ENCODE measurements at regions not wholly inside any gene's neighbourhood (a gene's known extent, or its start where the extent isn't known, plus 50 kb on each side); places are given as distances from the start of the nearest gene placed in this dataset.

DNA sequence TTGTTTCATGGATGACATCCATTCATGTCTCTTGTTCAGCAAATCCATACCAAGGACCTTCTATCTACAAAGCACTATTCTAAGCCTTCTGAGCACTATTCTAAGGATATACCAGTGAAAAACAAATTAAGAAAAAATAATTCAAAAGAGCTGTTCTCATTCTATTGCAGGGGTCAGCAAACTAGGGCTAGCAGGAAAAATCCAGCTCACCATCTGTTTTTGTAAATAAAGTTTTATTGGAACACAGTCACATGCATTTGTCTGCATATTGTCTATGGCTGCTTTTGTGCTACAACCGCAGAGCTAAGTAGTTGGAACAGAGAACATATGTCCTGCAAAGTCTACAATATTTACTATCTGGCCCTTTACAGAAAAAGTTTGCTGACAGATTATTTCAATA, 222.7 kb upstream of the DYNLRB2 start:
- no peaks in the 10 kb centered on the region for H3K9me3 ChIP-seq (ENCODE audit: low read depth, low read length)
- no peak overlapping the region for H3K9ac ChIP-seq (ENCODE audit: insufficient read length)
- DNase-seq (ENCODE audit: low read depth, low spot score): no peak
- no peak overlapping the region for H3K4me3 ChIP-seq
- no peaks in the 10 kb centered on the region for H3K36me3 ChIP-seq (ENCODE audit: insufficient read depth, low read length)
- no peak overlapping the region for H3K27ac ChIP-seq
- no peak for TF ChIP-seq POLR2AphosphoS5 (IDR thresholded peaks at IDR 0.05; ENCODE audit: borderline replicate concordance, low read depth, low read length)
- no peak for TF ChIP-seq EZH2 (IDR thresholded peaks at IDR 0.05)
- TF ChIP-seq FOXP2 (optimal IDR thresholded peaks at IDR 0.05; ENCODE audit: control extremely low read depth, extremely low read length, insufficient read depth): no peak

- TF ChIP-seq EZH2 (IDR thresholded peaks at IDR 0.05) (no peak), FOXP2 (optimal IDR thresholded peaks at IDR 0.05; ENCODE audit: control extremely low read depth, extremely low read length, insufficient read depth) (no peak), POLR2AphosphoS5 (IDR thresholded peaks at IDR 0.05; ENCODE audit: borderline replicate concordance, low read depth, low read length) (no peak)
- H3K4me3 ChIP-seq: no peak overlapping the region
- no peaks in the 10 kb centered on the region for H3K36me3 ChIP-seq (ENCODE audit: insufficient read depth, low read length)
- H3K9ac ChIP-seq (ENCODE audit: insufficient read length): no peak overlapping the region
- DNase-seq (ENCODE audit: low read depth, low spot score): no peak
- H3K27ac ChIP-seq: no peak overlapping the region
- no peaks in the 10 kb centered on the region for H3K9me3 ChIP-seq (ENCODE audit: low read depth, low read length)
Observed at GRCh38 chr16:80317599-80318037, 223.2 kb upstream of the DYNLRB2 start.

DNA sequence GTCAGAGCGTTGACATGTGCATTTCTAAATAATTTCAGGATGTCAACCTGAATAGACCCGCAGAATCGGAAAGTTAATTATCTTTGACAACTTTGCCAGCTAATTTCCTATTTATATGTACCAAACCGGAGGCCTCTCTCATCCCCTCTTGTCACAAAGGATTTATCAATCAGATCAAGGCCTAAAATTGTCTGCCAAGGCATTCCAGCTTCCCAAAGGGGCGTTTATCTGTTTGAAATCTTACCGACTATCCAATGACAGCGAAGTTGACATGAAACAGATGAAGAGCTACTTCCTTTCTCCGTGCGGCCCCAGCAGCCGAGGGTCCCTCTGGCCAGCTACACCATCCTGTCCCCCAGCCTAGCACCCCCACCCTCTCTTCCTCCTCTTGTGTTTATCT, 223.7 kb upstream of the DYNLRB2 start:
- Histone ChIP-seq H3K9me3 (ENCODE audit: low read depth, low read length) (no peaks in the 10 kb centered on the region), H3K9ac (ENCODE audit: insufficient read length) (no peak overlapping the region), H3K4me3 (no peak overlapping the region), H3K27ac (no peak overlapping the region), H3K36me3 (ENCODE audit: insufficient read depth, low read length) (no peaks in the 10 kb centered on the region)
- no peak for TF ChIP-seq EZH2 (IDR thresholded peaks at IDR 0.05)
- no peak for TF ChIP-seq FOXP2 (optimal IDR thresholded peaks at IDR 0.05; ENCODE audit: control extremely low read depth, extremely low read length, insufficient read depth)
- TF ChIP-seq POLR2AphosphoS5 (IDR thresholded peaks at IDR 0.05; ENCODE audit: borderline replicate concordance, low read depth, low read length): no peak
- no peak for DNase-seq (ENCODE audit: low read depth, low spot score)

DNA sequence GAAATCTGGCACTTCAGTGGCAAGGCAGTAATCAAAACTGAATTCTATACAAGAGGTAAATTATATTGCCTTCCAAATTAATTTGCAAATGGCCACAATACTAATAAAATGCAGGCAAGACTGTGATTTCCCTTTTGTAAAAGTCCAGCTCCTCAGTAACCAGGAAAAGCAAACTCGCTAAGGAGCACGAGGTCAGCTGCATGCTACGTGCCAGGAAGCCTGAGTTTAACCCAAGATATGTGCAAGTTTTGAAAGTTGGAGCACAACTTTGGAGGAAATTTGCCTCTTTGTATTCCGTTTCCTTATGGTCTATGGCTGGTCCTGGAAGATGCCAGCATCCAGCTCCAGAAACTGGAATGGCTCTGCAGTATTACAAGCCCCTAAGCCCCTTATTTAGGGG, 226.8 kb upstream of the DYNLRB2 start:
- Histone ChIP-seq H3K9ac (ENCODE audit: insufficient read length) (no peak overlapping the region), H3K9me3 (ENCODE audit: low read depth, low read length) (no peaks in the 10 kb centered on the region), H3K36me3 (ENCODE audit: insufficient read depth, low read length) (no peaks in the 10 kb centered on the region), H3K4me3 (no peak overlapping the region), H3K27ac (no peak overlapping the region)
- no peak for DNase-seq (ENCODE audit: low read depth, low spot score)
- TF ChIP-seq POLR2AphosphoS5 (IDR thresholded peaks at IDR 0.05; ENCODE audit: borderline replicate concordance, low read depth, low read length): no peak
- TF ChIP-seq EZH2 (IDR thresholded peaks at IDR 0.05): no peak
- no peak for TF ChIP-seq FOXP2 (optimal IDR thresholded peaks at IDR 0.05; ENCODE audit: control extremely low read depth, extremely low read length, insufficient read depth)

- Histone ChIP-seq H3K9ac (ENCODE audit: insufficient read length) (no peak overlapping the region), H3K4me3 (no peak overlapping the region), H3K27ac (no peak overlapping the region), H3K36me3 (ENCODE audit: insufficient read depth, low read length) (no peaks in the 10 kb centered on the region), H3K9me3 (ENCODE audit: low read depth, low read length) (no peaks in the 10 kb centered on the region)
- TF ChIP-seq POLR2AphosphoS5 (IDR thresholded peaks at IDR 0.05; ENCODE audit: borderline replicate concordance, low read depth, low read length) (no peak), EZH2 (IDR thresholded peaks at IDR 0.05) (no peak), FOXP2 (optimal IDR thresholded peaks at IDR 0.05; ENCODE audit: control extremely low read depth, extremely low read length, insufficient read depth) (no peak)
- DNase-seq (ENCODE audit: low read depth, low spot score): no peak
Observed at GRCh38 chr16:80309178-80309577, 231.6 kb upstream of the DYNLRB2 start.

DNA sequence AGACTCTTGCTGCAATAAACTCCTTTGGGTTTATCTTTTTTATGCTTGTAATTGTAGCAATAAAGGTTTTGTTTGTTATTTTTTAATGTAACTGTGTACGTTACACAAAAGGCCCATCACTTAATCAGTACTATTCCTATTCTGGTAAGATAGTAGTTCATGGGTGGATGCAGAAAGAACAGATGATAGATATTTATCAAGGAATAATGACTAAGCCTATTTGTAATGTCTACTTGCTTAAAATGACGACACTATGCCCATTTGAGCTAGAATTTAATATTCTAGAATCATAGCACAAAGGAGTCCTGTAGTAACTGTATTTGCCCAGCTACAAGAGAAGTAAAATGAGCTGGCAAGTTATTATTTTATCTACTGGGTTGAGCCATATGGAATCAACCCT, 235.4 kb upstream of the DYNLRB2 start:
- no peak for TF ChIP-seq FOXP2 (optimal IDR thresholded peaks at IDR 0.05; ENCODE audit: control extremely low read depth, extremely low read length, insufficient read depth)
- TF ChIP-seq EZH2 (IDR thresholded peaks at IDR 0.05): no peak
- TF ChIP-seq POLR2AphosphoS5 (IDR thresholded peaks at IDR 0.05; ENCODE audit: borderline replicate concordance, low read depth, low read length): no peak
- Histone ChIP-seq H3K9me3 (ENCODE audit: low read depth, low read length) (no peaks in the 10 kb centered on the region), H3K27ac (no peak overlapping the region), H3K36me3 (ENCODE audit: insufficient read depth, low read length) (no peaks in the 10 kb centered on the region), H3K9ac (ENCODE audit: insufficient read length) (no peak overlapping the region), H3K4me3 (no peak overlapping the region)
- no peak for DNase-seq (ENCODE audit: low read depth, low spot score)

GRCh38 chr16:80303691-80304090, 237.1 kb upstream of the DYNLRB2 start:
- Histone ChIP-seq H3K27ac (no peak overlapping the region), H3K9me3 (ENCODE audit: low read depth, low read length) (no peaks in the 10 kb centered on the region), H3K36me3 (ENCODE audit: insufficient read depth, low read length) (no peaks in the 10 kb centered on the region), H3K9ac (ENCODE audit: insufficient read length) (no peak overlapping the region), H3K4me3 (no peak overlapping the region)
- TF ChIP-seq EZH2 (IDR thresholded peaks at IDR 0.05) (no peak), POLR2AphosphoS5 (IDR thresholded peaks at IDR 0.05; ENCODE audit: borderline replicate concordance, low read depth, low read length) (no peak), FOXP2 (optimal IDR thresholded peaks at IDR 0.05; ENCODE audit: control extremely low read depth, extremely low read length, insufficient read depth) (no peak)
- no peak for DNase-seq (ENCODE audit: low read depth, low spot score)

DNA sequence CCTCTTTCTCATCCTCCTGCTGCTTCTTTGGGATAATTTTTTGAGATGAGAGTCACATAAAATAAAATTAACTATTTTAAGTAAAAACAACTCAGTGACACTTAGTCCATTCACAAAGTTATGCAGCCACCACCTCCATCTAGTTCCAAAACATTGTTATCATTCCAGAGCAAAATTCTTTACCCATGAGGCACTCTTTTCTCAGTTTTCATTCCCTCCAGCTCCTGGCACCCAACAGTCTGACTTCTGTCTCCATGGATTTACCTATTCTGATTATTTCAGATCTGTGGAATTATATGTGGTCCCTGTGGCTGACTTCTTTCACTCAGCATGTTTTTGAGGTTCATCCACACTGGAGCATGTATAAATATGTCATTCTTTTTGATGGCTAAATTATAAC, 239.9 kb upstream of the DYNLRB2 start:
- Histone ChIP-seq H3K4me3 (no peak overlapping the region), H3K36me3 (ENCODE audit: insufficient read depth, low read length) (no peaks in the 10 kb centered on the region), H3K27ac (no peak overlapping the region), H3K9ac (ENCODE audit: insufficient read length) (no peak overlapping the region), H3K9me3 (ENCODE audit: low read depth, low read length) (no peaks in the 10 kb centered on the region)
- DNase-seq (ENCODE audit: low read depth, low spot score): no peak
- TF ChIP-seq POLR2AphosphoS5 (IDR thresholded peaks at IDR 0.05; ENCODE audit: borderline replicate concordance, low read depth, low read length): no peak
- TF ChIP-seq EZH2 (IDR thresholded peaks at IDR 0.05): no peak
- no peak for TF ChIP-seq FOXP2 (optimal IDR thresholded peaks at IDR 0.05; ENCODE audit: control extremely low read depth, extremely low read length, insufficient read depth)

GRCh38 chr16:80300456-80300855, 240.3 kb upstream of the DYNLRB2 start:
- H3K36me3 ChIP-seq (ENCODE audit: insufficient read depth, low read length): no peaks in the 10 kb centered on the region
- H3K9me3 ChIP-seq (ENCODE audit: low read depth, low read length): no peaks in the 10 kb centered on the region
- TF ChIP-seq EZH2 (IDR thresholded peaks at IDR 0.05): no peak
- TF ChIP-seq FOXP2 (optimal IDR thresholded peaks at IDR 0.05; ENCODE audit: control extremely low read depth, extremely low read length, insufficient read depth): no peak
- TF ChIP-seq POLR2AphosphoS5 (IDR thresholded peaks at IDR 0.05; ENCODE audit: borderline replicate concordance, low read depth, low read length): no peak
- no peak overlapping the region for H3K4me3 ChIP-seq
- no peak overlapping the region for H3K9ac ChIP-seq (ENCODE audit: insufficient read length)
- H3K27ac ChIP-seq: no peak overlapping the region
- DNase-seq (ENCODE audit: low read depth, low spot score): no peak
